GM21447 (cell line): ENCODE measurements at regions not wholly inside any gene's neighbourhood (a gene's known extent, or its start where the extent isn't known, plus 50 kb on each side); places are given as distances from the start of the nearest gene placed in this dataset.
"Not testable (repeated sequence)": the region's sequence is repeated elsewhere in the genome, so short reads cannot be mapped to it uniquely, and the experiment has no call there.

Experiments
- ATAC-seq: cut with Tn5 transposase; IDR thresholded peaks from one replicate; pipeline ENCODE4 v1.9.1; 2021; ENCODE audit not compliant: unreplicated experiment

DNA sequence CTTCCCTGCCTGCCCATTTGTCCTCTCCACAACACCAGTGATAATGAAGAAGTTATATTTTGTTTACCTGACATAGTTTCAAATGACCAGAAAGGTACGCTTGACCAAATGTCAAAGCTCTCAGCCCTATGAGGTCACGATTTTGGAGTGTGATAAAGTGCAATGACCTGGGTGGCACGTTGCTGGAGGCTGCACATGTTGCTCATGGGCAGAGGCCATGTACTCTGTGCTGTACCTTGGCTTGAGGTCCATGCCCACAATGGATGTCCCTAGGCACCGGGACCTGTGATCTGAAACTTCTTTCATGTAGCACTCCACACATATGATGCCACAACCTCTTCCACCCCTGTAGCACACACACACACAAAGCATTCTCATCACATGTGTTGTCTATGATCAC is 164.0 kb upstream of the HEY2 start:
- ATAC-seq: no peak

DNA sequence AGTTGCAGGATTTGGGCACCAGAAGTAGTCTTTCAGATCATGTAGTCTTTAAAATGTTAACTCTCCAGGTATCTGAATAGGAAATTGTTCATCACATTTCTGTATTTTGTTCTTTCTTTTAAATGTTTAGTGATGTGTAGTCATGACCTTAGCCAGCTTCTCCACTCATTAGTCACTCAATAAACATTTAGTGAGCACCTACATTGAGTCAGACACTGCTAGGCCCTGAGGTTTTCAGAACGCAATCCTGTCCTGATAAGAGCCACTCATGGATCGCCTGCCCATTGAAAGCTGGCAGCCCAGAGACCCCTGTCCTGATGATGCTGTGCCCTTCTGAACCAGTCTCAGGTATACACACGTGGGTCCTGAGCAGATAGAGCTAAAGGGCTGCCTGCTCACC is 163.4 kb upstream of the HEY2 start:
- no peak for ATAC-seq

DNA sequence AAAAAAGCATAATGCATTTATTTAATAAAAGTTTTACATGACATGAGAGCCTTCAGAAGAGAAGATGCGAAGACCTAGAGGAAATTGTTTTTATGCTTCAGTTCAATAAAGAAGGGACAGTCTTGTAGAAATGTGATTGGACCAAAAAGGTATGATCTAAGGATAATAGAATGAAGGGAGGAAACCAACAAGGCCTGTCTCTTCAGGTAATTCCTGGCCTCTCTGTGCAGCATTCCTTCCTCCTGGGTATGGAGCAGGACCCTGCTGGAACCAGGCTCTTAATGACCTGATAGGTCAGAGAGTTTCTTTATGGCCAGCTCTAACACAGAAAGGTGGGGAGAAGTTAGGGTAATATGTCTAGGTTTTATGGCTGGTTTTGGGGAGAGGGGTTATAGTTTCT is 162.8 kb upstream of the HEY2 start:
- no peak for ATAC-seq

DNA sequence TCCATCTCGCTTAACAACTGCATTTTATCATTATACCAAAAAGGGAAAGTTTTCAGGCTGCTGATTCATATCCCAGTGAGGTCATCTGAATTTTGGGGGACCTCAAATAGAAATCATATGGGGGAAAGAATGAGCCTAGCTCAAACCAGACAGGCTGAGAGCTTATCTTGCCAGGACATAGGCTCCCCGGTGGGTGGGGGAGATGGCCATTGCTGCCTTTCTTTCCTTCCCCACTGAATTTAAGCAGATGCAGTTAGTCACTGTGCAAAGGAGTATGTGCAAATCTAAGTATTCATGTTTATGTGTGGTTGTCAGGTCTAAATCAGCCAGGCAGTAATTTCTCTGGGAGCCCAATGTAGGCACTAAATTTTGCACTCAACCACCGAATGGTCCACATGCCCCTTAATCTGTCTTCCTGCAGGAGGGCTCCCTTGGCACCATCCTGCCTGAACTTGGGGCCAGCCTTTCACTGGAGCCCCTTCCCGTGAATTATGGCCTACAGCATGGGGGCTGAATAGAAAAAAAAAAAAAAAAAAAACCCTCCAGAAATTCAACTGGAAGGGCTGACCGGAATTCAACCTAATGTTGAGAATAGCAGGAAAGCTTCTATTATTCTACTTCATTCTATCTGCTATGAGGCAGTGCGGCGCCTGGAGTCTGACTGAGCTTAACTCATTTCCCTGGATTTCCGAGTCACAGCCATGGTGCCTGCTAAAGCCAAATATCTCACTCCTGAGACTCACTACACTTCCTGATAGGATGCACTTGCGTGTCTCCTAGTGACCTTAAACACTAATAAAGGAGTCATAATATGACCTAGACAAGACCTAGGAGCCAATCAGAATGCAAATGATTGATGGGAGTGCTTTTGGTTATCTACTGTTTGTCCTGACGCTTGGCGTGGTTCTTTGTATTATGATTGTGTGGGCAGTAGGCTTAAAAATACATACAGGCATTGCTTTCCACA is 161.5 kb upstream of the HEY2 start:
- ATAC-seq: no peak

DNA sequence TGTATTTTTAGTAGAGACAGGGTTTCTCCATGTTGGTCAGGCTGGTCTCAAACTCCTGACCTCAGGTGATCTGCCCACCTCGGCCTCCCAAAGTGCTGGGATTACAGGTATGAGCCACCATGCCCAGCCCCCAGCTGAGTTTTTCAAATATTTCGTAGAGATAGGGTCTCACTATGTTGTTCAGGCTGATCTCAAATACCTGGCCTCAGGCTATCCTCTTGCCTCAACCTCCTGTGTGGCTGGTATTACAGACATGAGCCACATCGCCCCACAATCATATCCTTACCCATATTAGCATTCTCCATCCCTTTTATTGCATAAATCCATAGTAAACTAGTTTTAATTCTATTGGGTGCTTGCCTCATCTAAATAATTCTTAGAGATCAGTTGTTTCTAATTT is 157.6 kb upstream of the HEY2 start:
- ATAC-seq: not testable (repeated sequence)

DNA sequence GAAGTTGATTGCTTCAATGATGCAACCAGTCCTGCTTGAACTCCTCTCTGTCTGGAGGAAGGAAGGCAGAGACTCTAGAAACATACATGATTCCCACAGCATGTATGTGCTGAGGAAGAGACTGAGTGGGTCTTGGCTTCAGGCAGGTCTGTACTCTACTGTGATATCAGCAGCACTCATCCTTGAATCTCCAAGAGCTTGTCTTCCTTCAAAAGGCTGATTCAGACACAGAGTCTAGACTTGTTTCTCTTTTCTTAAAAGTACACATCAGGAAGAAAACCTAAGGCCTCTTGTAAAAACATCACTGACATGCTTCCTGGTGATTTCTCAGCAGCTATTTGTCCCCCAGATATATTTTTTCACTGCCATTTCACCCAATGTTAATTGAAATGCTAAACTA is 155.7 kb upstream of the HEY2 start:
- ATAC-seq: no peak

DNA sequence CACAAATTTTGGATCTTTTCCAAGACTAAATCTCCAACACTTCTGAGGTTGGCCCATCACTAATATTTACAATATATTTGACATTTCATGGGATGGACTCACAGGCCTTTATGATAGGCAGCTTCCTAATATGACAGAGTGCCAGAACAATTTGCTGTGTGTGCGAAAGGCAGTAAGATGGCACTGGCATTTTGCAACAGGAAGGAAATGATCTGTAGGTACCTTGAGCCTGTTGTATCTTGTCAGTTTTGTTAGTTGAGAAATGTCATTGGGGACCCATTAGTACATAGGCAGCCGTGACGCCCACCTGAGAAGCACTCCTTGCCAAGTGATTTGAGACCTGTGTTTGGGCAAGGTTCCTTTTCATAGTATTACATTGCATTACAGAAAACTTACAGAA is 153.4 kb upstream of the HEY2 start:
- ATAC-seq: no peak

DNA sequence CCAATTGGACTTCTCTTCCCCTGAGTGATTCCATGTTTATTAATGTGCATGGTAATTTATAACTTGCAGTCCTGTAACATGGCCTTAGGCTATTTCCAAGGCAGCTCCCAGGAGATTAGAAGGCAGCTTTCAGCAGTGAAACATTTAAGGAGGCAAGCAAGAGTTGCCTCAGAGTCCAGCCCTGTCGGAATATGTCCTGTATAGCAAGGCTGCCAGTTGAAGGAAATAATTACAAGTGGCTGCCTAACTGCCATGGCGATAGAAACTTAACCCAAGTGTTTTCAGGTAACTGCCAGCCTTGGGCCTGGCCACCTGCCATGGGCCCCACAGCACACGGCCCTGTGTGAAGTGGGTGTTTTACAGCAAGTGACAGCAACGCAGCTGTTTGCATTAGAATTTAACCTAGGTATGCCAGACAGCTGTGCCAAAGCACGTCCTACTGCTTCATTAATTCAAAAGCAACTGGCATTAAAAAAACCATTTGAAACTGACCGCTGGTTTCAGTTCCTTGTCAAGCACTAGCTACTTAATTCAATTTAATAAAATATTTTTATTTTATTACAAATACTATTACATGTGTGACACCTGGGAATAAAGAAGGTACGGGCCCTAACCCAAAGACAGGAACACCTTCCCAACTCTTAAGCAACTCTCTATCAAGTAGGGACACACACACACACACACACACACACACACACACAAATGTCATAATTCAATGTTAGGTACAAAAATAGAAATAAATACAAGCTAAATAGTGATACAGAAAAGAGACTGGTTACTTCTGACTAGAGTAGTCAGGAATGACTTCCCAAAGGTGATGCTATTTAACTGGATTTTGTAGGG is 151.8 kb upstream of the HEY2 start:
- peak; percentile 62 for ATAC-seq

DNA sequence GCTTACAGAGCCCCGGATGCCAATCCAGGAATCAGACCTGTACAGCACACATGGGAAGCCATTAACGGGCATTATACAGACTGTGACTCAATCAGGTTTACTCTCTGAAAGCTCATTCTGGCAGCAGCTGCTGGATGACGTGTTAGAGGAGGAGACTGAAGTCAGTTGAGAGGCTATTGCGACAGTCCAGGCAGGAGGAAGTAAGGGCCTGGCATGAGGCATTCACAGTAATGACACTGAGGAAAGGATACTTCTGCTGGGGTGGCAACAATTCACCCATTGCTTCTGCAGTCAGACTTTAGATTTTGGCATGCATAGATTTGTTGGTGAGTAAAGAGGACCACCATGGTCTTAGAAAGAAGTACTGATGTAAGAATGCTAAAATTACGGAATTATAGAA is 151.0 kb upstream of the HEY2 start:
- no peak for ATAC-seq

DNA sequence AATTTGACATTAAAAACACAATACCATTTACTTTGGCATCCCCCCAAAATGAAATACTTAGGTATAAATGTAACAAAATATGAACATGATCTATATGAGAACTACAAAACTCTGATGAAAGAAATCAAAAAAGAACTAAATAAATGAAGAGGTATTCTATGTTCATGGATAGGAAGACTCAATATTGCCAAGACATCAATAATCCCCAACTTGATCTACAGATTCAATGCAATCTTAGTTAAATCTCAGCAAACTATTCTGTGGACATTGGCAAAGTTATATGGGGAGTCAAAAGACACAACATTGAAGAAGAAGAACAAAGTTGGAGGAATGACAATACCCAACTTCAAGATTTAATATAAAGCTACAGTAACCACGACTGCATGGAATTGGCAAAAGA is 145.2 kb upstream of the HEY2 start:
- ATAC-seq: no peak

DNA sequence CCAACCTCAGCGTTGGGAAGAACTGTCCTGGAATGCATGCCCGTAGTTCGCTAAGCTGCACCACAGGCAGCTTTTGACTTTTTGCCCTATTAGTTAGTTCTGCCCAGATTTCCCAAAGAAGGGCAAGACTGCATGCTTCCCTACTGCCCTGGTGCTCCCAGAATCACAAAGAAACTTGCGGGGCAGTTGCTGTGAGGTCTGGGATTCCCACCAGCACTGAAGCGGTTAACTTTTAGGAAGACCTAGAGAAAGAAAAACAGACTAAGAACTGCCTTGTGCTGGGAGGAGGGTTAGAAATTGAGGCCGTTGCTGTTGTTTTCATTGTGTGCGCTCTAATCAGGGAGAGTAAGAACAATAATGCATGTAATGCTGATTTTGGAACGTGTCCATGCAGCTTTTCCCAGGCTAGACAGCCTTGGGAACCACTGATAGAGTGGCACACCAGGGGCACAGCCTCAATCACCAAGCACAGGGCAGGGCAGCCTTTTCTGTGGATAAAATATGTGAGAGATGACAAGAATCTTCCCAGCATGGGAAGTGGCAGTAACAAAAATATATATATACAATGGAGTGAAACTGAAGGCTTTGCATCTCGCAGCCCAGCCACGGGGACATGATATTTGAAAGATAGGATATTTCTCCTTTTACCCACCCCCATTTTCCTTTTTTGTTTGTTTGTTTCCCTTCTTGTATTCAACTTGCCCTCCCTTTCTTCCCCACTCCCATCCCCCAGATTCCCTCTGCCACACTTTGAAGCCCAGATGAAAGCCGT is 137.7 kb upstream of the HEY2 start:
- ATAC-seq: no peak

DNA sequence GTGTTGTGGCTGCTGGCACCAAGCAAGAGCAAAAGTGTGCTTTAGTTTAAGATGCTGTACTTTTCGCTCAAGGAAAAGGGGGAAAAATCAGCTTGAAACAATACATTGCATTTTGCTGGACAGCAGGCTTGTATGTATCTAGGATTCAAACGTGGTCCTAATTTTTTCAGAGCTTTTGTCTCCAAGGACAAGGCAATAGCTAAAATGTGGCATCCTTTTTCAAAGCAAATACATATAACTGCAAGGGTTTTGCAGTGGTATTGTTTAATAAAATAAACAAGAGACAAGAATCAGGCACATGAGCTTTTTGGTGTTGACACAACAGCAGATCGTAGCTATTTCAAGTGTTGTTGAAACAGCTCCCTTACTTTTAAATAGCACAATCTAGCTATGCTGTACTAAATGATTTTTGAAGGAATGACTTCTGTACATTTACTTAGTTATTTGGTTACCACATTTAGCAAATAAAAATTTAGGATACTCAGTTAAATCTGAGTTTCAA is 137.0 kb upstream of the HEY2 start:
- ATAC-seq: no peak

DNA sequence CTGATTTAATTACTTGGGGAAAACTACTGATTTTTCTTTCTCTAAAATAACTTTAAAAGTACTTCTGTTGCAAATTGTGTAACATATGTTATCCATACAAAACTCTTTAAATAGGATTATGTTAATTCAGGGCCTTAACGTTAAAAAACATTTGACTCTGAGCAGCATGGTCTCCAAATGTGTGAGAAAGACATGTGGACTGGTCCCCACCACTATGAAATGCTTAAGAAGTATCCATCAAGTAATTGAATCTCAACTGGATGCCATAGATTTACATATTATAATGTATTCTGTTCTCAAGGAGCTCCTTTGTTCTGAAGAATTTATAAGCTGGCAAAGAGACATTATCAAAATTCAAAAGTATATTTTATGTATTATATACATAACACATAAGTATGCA is 130.8 kb upstream of the HEY2 start:
- no peak for ATAC-seq

DNA sequence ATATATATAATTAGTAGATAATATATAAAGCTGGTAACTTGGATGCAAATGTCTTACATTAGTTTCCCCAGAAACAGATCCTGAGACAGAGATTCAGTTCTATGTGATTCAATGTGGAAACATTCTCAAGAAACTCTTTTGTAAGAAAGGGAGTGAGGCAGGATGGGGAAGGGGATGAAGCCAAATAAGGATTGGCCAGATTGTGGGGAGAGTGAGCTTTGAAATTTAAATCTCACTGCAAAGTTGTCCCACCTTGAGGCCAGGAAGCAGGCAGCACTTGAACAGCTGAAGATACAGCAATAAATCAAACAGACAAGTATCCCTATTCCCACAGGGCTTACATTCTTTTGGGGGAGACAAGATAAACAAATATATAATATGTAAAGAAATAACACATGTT is 126.3 kb upstream of the HEY2 start:
- ATAC-seq: no peak

DNA sequence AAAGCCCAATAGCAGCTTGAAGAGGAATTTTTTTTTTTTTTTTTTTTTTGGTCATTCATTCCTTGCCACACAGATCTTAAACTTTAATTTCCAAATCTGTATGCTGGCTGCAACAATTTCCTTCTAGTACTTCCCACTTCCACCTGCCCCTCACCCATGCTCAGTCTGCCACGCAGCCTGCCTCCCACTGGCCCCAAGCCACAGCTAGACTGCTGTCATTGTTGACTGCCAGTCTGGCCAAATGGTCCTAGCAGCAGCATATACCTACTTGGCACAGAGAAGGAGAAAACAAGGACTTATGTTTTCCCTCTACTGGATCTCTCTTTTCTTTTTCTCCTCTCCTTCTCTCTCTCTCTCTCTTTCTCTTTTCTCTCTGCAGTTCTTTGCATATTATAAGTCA is 118.3 kb upstream of the HEY2 start:
- no peak for ATAC-seq

DNA sequence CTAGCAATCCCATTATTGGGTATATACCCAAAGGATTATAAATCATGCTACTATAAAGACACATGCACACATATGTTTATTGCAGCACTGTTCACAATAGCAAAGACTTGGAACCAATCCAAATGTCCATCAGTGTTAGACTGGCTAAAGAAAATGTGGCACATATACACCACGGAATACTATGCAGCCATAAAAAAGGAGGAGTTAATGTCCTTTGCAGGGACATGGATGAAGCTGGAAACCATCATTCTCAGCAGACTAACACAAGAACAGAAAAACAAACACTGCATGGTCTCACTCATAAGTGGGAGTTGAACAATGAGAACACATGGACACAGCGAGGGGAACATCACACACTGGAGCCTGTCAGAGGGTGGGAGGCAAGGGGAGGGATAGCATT is 113.4 kb upstream of the HEY2 start:
- ATAC-seq: not testable (repeated sequence)

DNA sequence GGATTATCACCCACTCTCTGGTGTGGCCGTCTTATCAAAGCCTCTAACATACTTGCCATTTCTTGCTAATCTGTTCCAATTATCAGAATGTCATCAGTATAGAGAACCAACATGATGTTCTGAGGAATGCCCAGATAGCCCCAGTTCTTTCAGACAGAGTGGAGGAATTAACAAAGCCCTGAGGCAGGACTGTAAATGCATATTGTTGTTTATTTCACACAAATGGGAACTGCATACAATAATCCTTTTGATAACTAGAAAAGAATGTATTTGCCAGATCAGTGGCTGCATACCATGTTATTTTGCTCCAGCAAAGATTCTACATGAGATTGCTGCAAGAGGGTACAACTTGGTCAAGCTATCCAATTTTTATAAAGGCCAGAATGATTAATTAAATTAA is 112.8 kb upstream of the HEY2 start:
- ATAC-seq: no peak

DNA sequence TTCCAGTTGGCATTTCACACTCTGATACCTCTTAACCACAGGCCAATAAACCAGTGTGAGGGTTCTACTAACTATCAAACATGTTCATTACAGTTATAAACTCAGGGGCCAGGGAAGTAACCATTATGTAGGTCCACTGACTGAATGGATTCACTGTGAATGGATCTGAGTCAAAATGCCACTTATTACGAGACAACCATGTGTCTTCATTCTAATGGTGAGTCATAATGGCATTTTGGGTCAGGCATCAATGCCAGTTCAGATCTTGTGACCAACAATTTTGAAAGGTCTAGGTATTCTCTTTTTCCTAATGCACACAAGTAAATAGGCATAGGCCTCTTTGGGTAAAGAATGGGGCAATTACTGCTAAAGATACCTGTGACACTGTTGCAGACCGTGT is 112.2 kb upstream of the HEY2 start:
- no peak for ATAC-seq

DNA sequence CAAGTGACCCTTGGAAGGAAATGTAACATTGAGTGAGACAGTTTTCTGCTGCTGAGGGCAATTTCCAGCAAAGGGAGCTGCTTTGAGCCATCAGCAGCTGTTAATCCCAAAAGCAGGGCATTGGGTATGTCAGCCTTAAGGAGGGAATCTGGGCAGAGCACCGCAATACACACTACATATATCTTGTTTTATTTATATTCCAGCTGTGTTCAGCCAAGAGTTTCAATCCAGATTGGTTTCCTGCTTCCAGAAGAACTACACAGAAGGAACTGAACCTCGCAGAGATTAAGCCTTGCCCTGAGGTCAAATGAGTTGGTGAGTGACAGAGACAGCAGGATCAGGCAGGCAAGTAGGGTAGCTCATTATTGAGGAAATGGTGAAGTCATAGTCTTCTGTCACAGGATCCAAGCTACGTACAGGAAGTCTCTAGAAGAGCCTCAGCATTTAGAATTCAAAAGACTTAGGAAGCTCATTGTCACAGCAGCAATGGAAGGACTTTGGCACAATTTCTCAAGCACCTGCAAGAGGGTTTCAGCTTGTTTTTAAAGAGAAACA is 109.9 kb upstream of the HEY2 start:
- ATAC-seq: no peak

DNA sequence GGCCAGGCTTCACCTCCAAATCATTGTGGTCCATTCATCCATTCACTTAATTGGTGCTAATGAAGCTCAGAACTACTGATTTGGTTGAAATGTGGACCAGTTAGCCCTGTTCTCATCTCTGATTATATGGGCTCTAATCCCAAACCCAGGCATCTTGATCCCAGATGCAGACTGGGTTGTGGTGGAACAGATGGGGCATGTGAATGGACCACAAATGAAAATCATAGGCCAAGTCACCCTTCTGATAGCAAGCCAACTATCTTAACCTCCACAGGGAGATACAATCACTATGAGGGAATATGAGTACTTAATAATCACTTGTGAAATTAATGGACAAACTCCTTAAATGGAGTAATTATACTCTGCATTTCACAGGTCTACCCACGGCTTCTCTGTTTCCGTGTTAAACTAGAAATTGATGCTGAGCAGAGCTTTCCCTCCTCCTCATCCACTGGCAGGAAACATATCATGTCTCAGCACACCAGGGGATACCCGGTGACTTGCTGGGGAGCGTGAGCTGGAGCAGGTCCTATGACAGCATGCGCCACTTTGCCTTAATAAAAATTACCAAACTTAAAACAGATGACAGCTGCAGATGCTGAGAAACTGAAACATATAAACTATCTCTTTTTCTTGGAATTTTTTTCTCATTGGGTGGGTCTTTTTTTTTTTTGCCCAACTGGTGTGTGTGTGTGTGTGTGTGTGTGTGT is 108.8 kb upstream of the HEY2 start:
- no peak for ATAC-seq
